H1 (cell line): ENCODE measurements at regions not wholly inside any gene's neighbourhood (a gene's known extent, or its start where the extent isn't known, plus 50 kb on each side); places are given as distances from the start of the nearest gene placed in this dataset.

Experiments used
- JUN ChIP-seq: IDR thresholded peaks from 2 replicates; pipeline ENCODE4 v1.6.1; 2011; ENCODE audit warnings: low read depth, mild to moderate bottlenecking, improper control_type of control experiment, low read length
- RNF2 ChIP-seq: fragments of 200-900, 300-1000 bp; sonication (generic); IDR thresholded peaks from 2 replicates; pipeline ENCODE4 v1.7.1; 2016; ENCODE audit warnings: borderline replicate concordance, low read depth, mild to moderate bottlenecking, antibody characterized with exemption, low read length; ENCODE audit not compliant: poor library complexity, severe bottlenecking; ENCODE audit errors: missing control alignments
- TBP ChIP-seq: IDR thresholded peaks from 2 replicates; pipeline ENCODE4 v1.6.1; 2011; ENCODE audit warnings: low read depth, low read length, improper control_type of control experiment
- TF ChIP-seq, protein P1 (sequence below), 3 experiments: IDR thresholded peaks; 1 replicate in 2 of 3; 2 replicates in 1 of 3; pipeline versions ENCODE4 v1.5.1 to v1.6.1; 2011; ENCODE audit warnings: low read length in 3 of 3, mild to moderate bottlenecking in 3 of 3, inconsistent platforms in 2 of 3, low read depth in 1 of 3, moderate library complexity in 1 of 3; ENCODE audit not compliant: insufficient read depth in 1 of 3; ENCODE audit errors: control extremely low read depth in 1 of 3
- TF ChIP-seq, protein P2 (sequence below): IDR thresholded peaks from 2 replicates; pipeline ENCODE4 v1.6.1; 2012; ENCODE audit warnings: inconsistent platforms

GRCh38 chr14:49014476-49014875, 571.7 kb downstream of the RPS29 start (continued):
- TF ChIP-seq, protein P1, sequence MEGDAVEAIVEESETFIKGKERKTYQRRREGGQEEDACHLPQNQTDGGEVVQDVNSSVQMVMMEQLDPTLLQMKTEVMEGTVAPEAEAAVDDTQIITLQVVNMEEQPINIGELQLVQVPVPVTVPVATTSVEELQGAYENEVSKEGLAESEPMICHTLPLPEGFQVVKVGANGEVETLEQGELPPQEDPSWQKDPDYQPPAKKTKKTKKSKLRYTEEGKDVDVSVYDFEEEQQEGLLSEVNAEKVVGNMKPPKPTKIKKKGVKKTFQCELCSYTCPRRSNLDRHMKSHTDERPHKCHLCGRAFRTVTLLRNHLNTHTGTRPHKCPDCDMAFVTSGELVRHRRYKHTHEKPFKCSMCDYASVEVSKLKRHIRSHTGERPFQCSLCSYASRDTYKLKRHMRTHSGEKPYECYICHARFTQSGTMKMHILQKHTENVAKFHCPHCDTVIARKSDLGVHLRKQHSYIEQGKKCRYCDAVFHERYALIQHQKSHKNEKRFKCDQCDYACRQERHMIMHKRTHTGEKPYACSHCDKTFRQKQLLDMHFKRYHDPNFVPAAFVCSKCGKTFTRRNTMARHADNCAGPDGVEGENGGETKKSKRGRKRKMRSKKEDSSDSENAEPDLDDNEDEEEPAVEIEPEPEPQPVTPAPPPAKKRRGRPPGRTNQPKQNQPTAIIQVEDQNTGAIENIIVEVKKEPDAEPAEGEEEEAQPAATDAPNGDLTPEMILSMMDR (IDR thresholded peaks at IDR 0.05; ENCODE audit: control extremely low read depth in 1 of 3, insufficient read depth in 1 of 3, low read depth in 1 of 3, low read length in 3 of 3), result no peak
- no peak for TF ChIP-seq JUN
- TF ChIP-seq, protein P2, sequence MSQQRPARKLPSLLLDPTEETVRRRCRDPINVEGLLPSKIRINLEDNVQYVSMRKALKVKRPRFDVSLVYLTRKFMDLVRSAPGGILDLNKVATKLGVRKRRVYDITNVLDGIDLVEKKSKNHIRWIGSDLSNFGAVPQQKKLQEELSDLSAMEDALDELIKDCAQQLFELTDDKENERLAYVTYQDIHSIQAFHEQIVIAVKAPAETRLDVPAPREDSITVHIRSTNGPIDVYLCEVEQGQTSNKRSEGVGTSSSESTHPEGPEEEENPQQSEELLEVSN, result no peak
- no peak for TF ChIP-seq RNF2
- TF ChIP-seq TBP, result no peak
